ENCODE measurements at regions not wholly inside any gene's neighbourhood (a gene's known extent, or its start where the extent isn't known, plus 50 kb on each side); places are given as distances from the start of the nearest gene placed in this dataset.

DNA sequence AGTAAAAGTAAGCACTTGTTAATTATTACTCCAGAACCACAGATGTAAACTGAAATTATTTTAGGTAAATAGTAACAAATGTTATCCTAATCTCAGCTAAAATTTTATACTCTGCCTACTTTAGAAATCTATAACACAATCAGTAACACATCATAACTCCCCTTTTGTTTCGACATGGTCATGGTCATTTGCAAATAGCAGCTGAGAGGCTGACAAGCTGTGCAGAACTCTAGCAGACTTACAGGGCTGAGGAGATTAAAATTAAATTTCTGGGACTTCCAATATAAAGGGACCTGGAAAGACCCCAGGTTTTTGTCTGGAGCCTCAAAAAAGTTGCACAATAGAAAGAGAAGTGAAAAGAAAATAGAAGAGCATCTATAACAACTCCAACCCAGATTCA is 88.8 kb downstream of the PRL start:
- no peak for TF ChIP-seq GATA3 (IDR thresholded peaks at IDR 0.05; ENCODE audit: low read depth, low read length)
- TF ChIP-seq GATA2 (IDR thresholded peaks at IDR 0.05; ENCODE audit: low read depth, low read length), result no peak
